GM21423 (cell line): ENCODE measurements at regions not wholly inside any gene's neighbourhood (a gene's known extent, or its start where the extent isn't known, plus 50 kb on each side); places are given as distances from the start of the nearest gene placed in this dataset.

Experiments
- ATAC-seq: cut with Tn5 transposase; IDR thresholded peaks from one replicate; pipeline ENCODE4 v1.9.1; 2021; ENCODE audit warnings: mild to moderate bottlenecking, moderate library complexity; ENCODE audit not compliant: unreplicated experiment

DNA sequence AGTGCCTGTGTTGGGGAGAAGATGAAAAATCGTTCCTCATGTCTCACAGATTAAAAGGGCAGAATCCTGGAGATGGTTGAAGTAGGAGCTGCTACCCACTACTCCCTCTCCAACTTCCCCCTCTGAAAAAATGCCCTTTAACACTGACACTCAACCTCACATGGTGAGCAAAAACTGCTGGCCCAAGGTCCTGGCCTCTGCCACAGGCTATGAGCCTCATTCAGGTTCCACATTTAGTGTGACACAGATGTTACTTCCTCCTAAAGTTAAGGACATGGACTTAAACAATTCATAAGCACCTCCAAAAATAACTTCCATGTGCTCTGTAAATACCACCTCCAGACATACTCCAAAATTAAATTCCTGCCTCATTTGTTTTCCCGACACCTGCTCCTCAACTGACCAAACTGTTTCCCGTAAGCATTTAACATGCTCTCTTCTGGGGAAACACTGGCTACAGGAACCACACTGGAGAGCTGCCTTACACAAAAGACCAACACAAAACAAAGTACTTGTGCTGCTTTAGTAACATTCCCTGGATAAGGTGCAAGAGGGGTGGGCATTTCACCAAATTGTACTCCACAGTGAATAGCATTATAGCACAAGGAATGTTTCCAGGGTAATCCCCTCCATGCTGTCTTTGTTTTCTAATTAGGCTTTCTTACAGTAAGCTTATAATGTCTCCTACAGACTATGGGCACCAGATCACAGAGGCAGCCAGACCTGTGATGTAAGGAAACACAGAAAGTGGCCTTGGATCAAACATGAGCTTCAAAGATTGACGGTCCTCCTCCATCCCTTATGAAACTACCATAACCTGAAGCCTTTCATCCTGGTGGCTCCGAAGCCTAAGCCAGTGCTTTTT lies 57.0 kb downstream of the PHLDA1 start:
- no peak for ATAC-seq

DNA sequence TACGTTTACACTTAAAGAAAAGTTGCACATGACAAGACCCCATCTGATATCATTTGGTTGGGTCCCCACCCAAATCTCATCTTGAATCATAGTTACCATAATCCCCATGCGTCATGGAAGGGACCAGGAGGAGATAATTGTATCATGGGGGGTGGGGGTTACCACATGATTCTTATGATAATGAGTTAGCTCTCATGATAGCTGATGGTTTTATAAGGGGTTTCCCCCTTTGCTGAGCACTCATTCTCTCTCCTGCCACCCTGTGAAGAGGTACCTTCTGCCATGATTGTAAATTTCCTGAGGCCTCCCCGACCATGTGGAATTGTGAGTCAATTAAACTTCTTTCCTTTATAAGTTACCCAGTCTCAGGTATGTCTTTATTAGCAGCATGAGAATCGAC lies 60.3 kb downstream of the PHLDA1 start:
- no peak for ATAC-seq

DNA sequence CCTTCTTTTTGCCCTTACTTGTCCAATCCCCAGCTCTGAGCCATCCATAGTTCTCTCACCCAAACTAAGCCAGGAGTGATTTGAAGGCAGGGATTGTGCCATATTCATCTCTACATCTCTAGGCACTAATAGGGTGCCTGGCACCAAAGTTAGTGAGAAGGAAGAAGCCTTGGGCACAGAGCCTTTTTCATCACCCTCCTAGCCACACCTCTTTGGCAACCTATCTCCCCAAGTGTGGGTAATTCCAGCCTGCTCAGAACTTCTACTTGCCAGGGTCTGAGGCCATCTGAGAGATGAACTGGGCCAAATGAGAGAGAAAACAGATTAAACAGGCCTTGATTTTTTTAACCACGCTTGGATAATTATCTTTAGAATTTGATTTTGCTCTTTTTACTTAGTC lies 61.3 kb downstream of the PHLDA1 start:
- ATAC-seq = no peak

DNA sequence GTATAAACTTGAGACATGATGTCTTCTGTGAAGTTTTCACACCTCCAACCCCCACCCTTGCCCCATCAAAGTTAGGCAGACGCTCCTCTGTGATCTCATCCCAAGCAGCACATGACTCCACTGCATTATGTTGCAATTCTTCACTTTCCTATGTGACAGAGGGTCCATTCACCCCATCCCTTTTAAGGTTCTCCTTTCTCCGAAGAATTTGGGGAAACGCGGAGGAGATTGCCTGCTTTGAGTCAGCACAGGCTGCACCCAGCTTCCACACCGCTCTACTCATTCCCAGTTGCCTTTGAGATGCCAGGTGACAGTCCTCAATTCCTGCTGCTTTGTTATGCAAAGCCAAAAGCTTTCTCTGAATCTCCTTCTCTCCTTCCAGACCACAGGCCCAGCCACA lies 61.8 kb downstream of the PHLDA1 start:
- ATAC-seq = no peak

DNA sequence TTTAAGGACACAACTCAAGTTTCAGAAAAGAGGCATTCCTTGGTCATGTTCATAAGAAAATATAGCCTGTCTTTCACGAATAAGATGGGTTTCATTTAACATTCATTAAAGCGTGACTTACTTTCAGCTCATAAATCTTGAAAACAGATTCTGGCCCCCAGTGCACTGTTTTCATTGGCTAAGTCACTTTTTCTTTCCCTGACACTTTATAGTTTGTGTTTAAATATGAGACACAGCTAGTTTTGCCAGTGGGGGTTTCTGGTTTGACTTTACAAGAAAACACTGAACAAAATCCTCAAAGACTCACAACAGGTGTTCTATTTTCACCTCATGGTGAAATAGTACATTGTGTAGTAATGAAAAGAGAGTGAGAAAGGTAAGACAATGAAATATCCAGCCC lies 65.9 kb downstream of the PHLDA1 start:
- no peak for ATAC-seq

DNA sequence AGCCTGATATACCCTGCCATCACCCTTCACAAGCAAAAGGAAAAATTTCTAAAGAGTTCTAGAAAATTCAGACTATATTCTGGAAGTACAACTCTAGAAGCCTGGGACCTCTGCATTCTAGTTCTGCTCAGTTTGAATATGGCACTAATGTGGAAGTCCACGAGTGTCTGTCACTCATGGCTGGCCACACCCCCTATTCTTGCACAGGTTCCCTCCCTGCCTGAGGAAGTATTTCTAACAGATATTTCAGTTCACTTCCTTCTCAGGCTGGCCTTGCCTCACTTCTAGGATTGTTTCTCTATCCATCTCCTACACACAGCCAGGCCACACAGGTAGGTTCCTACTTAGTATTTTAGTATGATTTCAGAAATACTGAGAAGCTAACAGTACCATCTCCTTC lies 67.4 kb downstream of the PHLDA1 start:
- ATAC-seq = peak; percentile 38

DNA sequence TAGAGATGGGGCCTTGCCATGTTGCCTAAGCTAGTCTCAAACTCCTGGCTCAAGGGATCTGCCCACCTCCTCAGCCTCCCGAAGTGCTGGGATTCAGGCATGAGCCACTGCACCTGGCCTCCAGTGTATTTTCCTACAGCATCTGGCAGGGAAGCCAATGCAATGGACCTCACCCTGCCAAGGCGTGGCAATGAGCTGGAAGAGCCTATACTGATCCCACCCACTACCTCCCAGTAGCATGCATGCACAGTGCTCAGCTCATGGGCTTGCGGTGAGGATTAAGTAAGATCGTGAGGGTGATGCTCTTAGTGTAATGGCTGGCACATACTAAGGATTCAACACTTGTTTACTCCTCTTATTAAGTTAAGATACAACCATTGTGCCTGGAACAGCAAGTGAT lies 69.7 kb downstream of the PHLDA1 start:
- ATAC-seq = no peak

DNA sequence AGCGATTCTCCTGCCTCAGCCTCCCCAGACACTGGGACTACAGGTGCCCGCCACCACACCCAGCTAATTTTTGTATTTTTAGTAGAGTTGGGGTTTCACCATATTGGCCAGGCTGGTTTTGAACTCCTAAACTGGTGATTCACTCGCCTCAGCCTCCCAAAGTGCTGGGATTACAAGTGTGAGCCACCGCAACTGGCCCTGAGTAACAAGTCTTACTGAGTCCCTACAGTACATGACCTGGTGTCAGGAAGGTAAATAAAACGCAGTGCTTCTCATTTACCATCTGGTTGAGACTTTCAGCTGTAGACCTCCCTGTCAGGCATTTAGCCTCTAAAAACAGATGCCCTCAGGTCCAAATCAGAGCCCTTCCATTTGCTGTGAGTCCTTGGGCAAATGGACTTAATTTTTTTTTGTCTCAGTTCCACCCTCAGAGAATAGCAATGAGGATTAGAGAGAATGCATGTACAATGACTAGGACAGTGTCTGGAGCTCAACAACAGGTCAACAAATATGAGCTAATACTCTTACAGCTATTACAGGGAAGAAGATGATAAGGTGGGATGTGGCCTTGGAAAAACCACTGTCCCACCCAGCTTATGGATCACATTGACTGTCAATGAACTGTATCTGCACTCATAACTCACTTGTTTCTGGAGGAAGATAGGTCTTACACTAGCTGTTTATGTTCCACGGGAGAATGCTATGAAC lies 70.5 kb downstream of the PHLDA1 start:
- ATAC-seq = no peak

DNA sequence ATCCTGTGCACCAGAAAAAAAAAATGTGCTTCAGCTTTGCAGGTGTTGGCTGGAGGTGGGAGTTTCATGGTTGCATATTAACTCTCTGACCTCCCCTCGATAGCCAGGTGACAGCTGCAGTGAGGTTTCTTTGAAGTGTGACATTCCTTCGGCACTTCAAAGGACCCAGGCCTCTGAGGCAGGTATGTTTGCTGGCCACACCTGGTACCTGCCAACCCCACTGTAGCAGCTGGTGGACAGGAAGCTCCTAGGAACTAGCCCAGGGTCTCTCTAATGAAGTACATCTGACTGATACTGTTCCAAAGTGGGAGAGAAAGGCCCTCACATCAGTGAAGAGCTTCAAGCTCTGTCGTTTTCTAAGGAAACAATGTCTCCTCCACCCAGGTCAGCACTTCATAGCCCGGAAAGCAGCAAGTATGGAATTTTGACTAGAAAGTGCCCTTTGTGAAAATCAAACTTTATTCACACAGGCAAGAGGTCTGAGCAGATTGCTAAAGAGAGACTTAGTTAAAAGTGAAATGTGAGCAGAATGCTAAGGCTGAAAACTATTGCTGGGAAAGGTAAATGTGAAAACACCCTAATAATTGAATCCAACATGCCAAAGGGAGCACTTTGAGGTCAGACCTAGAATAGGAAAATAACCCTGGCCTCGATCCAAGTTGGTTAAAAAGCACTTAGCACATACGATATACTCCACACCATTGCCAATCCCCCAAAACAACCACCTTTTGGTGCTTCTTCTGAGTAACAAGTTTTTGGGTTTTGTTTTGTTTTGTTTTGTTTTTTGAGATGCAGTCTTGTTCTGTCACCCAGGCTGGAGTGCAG lies 71.3 kb downstream of the PHLDA1 start:
- ATAC-seq = peak; percentile 52

DNA sequence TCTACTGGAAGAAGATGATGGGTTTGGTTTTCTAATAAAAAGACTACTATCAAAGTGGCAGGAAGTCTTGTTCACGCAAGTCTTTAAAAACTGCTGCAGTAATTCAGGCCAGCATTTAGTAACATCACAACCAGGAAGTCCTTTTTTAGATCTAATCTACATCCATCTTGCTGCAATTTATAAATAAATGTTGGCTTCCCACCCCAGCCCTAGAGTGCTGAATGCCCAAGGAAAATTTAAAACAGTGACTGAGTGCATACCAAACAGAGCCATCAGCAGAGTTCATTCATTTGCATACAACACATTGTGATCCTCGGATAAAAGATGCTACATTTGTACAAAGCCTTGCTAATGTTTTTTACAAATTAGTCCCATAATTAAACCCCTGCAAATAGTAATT lies 72.1 kb downstream of the PHLDA1 start:
- no peak for ATAC-seq

DNA sequence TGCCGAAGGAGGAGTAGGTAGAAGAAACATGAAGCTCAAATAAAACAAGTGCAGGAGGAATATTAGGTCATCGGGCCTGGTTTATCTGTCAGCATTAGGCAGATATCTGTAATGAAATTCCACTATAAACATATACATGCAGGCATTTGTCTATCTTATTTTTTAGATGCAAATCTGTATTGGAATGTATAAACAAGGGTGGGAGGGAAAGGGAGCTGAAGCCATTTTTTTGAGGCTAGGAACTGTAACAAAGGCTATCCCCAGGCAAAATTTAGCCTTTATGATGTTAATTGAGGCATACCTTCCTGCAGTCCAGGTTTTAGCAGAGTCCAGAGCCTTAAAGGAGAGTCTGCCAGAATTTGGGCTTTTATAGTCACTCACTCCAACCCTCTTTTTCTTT lies 72.5 kb downstream of the PHLDA1 start:
- no peak for ATAC-seq

DNA sequence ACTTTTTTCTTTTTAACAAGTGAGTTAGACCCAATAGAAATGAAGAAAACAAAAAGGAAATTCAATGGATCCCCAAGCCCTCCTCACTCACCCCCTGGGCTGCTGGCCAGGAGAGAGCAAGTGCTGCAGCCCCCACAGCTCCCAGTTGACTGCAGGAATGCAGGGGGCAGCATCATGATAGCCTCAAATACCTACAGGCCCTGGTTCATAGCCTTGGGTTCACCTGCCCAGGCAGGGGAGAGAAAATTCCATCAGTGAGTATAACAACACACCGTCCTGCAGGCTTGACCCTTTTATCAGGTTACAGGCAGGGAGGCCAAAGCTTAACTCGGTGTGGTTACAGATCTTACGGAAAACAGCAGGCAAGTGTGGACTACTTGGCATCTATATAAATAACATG lies 76.3 kb downstream of the PHLDA1 start:
- no peak for ATAC-seq

DNA sequence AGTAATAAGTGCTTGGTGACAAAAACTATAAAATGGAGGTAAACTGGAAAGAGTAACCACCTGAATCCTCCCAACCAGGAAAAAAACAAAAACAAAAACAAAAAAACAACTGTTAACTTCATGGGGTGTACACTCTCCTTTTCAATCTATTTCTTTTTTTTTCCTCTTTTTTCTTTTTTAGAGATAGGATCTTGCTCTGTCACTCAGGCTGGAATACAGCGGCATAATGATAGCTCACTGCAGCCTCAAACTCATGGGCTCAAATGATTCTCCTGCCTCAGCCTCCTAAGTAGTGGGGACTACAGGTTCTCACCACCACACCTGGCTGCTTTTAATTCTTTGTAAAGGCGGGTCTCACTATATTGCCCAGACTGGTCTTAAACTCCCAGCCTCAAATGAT lies 76.8 kb downstream of the PHLDA1 start:
- ATAC-seq = no peak

DNA sequence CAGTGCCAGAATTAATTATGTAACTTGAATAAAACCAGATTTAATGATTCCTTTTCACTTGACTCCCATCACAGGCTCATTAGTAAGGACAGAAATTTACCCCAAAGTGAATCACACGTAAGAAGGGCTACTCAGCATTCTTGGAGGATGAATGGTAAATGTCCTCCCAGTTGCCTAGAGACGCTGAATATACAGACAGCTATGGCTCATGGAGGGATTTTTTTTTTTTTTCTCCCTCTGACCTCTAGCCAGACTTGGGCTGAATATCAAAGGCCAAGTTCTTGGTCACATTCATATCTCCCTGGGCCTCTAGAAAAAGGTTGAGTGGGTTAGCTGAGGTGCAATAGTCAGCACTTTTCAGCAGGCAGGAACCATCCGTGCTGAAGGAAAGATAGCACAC lies 77.5 kb downstream of the PHLDA1 start:
- ATAC-seq = no peak

DNA sequence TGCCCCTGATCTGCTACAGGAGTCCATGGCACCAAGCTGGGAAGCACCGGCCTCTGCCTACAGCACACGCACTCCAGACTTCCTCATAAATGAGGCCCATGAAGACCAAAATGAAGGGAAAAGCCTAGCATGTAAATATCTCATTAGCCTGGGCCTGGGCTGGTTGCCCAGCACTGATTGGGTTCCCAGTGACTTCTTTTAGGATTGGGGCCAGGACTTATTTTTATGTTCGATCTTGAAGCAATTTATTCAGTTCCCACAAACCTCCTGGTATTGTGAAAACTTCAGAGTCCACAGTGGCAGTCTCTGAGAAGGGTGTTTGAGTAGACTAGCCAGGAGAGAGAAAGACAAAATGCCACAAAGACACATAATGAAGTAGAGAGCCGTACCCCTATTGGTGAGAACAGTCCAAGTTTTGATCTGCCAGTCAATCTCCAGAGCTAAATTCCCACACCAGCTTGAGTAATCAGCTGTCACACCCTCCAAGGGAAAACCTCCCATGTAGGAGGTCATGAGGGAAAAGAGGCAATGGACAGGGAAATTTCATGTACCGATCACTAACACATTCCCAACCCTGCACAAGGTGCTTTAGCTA lies 78.2 kb downstream of the PHLDA1 start:
- ATAC-seq = no peak

DNA sequence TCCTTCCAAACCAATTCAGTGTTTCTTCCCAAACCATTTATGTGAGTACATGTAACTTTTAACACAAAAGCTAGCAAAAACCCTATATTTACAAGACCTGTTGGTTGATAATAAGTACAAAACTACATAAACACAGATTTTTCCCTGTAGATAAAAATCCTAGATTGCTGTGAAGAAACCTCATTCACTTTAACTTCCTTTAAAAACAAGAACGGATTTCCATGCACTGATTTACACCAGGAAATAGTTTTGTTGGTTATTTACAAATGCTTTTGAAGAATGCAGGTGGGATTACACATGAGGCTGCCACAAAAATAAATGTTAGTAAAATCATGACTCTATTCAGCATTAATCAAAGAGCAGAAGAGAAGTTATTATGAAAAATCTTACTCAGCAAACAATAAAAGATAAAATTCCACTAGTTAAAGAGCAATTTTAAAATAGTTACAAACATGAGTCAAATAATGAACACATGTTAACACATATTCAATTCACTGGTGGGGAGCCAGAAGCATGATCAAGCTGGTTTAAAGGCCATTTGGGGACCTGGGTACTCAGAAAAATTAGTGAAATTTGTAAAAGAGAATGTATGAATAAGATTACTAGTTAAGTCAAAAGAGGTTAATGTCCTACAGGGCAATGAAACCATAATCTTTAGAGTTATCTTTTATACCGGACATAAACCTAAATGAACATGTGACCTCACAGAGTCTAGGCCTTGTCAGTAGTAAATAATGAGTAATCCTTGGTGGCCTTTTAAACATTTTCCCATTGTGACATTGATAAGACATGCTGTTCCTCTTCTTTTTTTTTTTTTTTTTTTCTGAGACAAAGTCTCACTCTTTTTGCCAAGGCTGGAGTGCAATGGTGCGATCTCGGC lies 79.9 kb downstream of the PHLDA1 start:
- no peak for ATAC-seq

DNA sequence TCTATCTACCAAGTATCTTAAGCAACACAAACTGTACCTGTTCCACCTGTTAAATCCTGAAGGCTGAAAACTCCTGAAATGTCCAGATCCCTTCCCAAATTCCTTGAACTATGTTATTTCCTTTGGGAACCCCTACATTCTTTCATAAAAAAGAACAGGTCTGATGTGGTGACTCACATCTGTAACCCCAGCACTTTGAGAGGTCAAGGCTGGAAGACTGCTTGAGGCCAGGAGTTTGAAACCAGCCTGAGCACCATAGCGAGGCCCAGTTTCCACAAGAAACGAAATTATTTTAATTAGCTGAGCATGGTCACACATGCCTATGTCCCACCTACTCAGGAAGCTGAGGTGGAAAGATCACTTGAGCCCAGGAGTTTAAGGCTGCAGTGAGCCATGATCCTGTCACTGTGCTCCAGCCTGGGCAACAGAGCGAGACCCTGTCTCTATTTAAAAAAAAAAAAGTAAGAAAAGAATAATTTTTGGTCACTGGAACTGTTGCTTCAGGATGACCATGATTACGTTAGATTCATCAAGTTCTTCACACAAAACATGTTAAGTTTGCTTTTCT lies 84.3 kb downstream of the PHLDA1 start:
- ATAC-seq = no peak

DNA sequence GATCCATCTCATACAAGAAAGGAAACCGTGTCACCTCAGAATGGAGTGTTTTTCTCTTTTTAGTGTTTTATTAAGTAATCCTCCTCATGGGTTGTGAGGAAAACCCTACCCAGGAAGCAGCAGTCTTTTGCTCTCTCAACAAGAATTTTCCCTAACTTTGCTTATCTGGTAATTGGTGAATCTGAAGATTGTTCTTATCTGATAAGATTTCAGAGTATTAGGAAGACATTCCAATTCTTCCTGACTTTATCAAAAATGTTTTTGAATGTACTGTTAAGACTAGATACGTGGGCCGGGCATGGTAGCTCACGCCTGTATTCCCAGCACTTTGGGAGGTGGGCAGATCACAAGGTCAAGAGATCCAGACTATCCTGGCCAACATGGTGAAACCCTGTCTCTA lies 86.0 kb downstream of the PHLDA1 start:
- ATAC-seq = no peak

DNA sequence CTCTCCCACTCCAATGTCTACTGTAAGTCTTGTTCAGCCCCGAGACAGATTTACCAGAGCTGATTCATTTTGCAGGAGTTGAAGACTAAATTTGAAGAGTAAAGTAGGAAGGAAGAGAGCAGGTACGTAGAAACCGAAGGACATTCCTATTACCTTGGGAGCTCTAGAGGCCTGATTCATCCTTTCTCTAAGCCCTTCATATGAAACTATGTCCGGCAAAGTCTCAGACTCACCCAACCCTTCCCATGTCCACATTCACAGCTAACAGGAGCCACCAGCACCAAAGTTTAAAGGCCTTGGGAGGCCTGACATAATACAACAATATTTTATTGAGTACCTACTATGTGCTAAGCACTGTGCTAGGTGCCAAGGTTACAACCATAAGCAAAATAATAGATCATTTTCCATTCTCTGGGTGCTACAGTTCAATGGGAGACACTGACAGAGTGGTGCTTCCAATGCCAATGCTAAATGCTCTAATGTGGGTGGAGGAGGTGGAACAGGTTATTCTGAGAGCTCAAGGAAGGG lies 86.6 kb downstream of the PHLDA1 start:
- no peak for ATAC-seq
